SIG-M5 treated with dmso at 0.1 percent for 504 hours (cell line): ENCODE measurements at regions not wholly inside any gene's neighbourhood (a gene's known extent, or its start where the extent isn't known, plus 50 kb on each side); places are given as distances from the start of the nearest gene placed in this dataset.

Experiments
- DNase-seq: peaks from one replicate; lab custom pipeline; 2025; ENCODE audit not compliant: unreplicated experiment; lab: John Stamatoyannopoulos, UW

GRCh38 chr16:51630076-51630475 lies 479.0 kb upstream of the SALL1 start:
- no peak for DNase-seq

- DNase-seq: no peak
Measured at GRCh38 chr16:51629576-51629975, 478.5 kb upstream of the SALL1 start.

GRCh38 chr16:51624080-51624775 lies 473.2 kb upstream of the SALL1 start:
- DNase-seq: no peak

- no peak for DNase-seq
Measured at GRCh38 chr16:51621610-51622009, 470.5 kb upstream of the SALL1 start.

- no peak for DNase-seq
Measured at GRCh38 chr16:51615141-51615540, 464.1 kb upstream of the SALL1 start.

- DNase-seq: no peak
Measured at GRCh38 chr16:51607201-51607651, 456.2 kb upstream of the SALL1 start.

GRCh38 chr16:51596247-51596646 lies 445.2 kb upstream of the SALL1 start:
- DNase-seq: no peak

GRCh38 chr16:51592535-51593300 lies 441.6 kb upstream of the SALL1 start:
- DNase-seq: no peak

- DNase-seq: no peak
Measured at GRCh38 chr16:51592001-51592501, 441.0 kb upstream of the SALL1 start.

- no peak for DNase-seq
Measured at GRCh38 chr16:51591480-51591879, 440.4 kb upstream of the SALL1 start.

- DNase-seq: no peak
Measured at GRCh38 chr16:51579652-51580360, 428.7 kb upstream of the SALL1 start.

GRCh38 chr16:51577621-51578303 lies 426.7 kb upstream of the SALL1 start:
- DNase-seq: no peak

GRCh38 chr16:51576498-51577195 lies 425.6 kb upstream of the SALL1 start:
- DNase-seq: no peak

GRCh38 chr16:51573191-51573590 lies 422.1 kb upstream of the SALL1 start:
- DNase-seq: no peak

GRCh38 chr16:51569203-51569931 lies 418.3 kb upstream of the SALL1 start:
- DNase-seq: peak; percentile 38

- DNase-seq: no peak
Measured at GRCh38 chr16:51567911-51568310, 416.8 kb upstream of the SALL1 start.

- DNase-seq: peak; percentile 0
Measured at GRCh38 chr16:51565184-51565583, 414.1 kb upstream of the SALL1 start.

GRCh38 chr16:51562891-51563290 lies 411.8 kb upstream of the SALL1 start:
- DNase-seq: no peak

GRCh38 chr16:51559901-51560300 lies 408.8 kb upstream of the SALL1 start:
- no peak for DNase-seq

GRCh38 chr16:51557670-51558069 lies 406.6 kb upstream of the SALL1 start:
- DNase-seq: no peak
